OCI-LY3 (cell line): ENCODE measurements at regions not wholly inside any gene's neighbourhood (a gene's known extent, or its start where the extent isn't known, plus 50 kb on each side); places are given as distances from the start of the nearest gene placed in this dataset.

Experiments
- CTCF ChIP-seq: fragments of 200-600, 300-600 bp; sonication (generic); IDR thresholded peaks from 2 replicates; pipeline ENCODE4 v1.5.1; 2014; ENCODE audit warnings: antibody characterized with exemption, low read length, low read depth
- EZH2phosphoT487 ChIP-seq: fragments of 200-600 bp; shearing (Covaris generic); IDR thresholded peaks from 2 replicates; pipeline ENCODE4 v1.6.1; 2018; ENCODE audit warnings: antibody characterized with exemption, mixed run types, low read depth

DNA sequence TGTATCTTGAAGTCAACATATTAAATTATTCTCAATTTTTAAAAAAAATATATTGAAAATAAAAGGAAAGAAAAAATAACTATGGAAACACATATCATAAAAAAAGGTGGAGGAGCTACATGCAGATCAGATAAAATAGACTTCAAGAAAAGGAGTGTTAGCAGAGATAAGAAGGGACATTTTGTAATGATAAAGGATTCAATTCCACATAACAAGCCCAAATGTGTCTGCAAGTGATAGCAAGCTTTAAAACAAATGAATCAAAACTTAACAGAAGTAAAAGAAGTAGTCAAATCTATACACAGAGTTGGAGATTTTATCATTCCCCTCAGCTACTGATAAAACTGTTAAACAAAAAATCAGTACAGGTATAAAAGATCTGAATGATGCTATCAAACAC is 74.9 kb downstream of the TTC32 start:
- TF ChIP-seq CTCF (no peak), EZH2phosphoT487 (no peak)
